Loucy (cell line): ENCODE measurements at regions not wholly inside any gene's neighbourhood (a gene's known extent, or its start where the extent isn't known, plus 50 kb on each side); places are given as distances from the start of the nearest gene placed in this dataset.

Experiments
- H2AFZ ChIP-seq: fragments of 200-600 bp; sonication (generic); 2 replicates; pipeline ENCODE4 v1.6.0; 2016; ENCODE audit warnings: antibody characterized with exemption, mild to moderate bottlenecking, low read length, moderate library complexity
- H3F3A ChIP-seq: fragments of 200-600 bp; 2 replicates; pipeline ENCODE4 v1.6.0; 2016; ENCODE audit warnings: antibody characterized with exemption, low read depth, mild to moderate bottlenecking
- H3K27me3 ChIP-seq: fragments of 200-600 bp; sonication (generic); 2 replicates; pipeline ENCODE4 v1.6.1; 2014; ENCODE audit warnings: low read length, mild to moderate bottlenecking; ENCODE audit not compliant: insufficient read depth, poor library complexity, severe bottlenecking
- H3K36me3 ChIP-seq: fragments of 200-600 bp; sonication (generic); 2 replicates; pipeline ENCODE4 v1.6.1; 2016; ENCODE audit warnings: low read length; ENCODE audit not compliant: insufficient read depth
- H3K4me1 ChIP-seq: fragments of 200-600 bp; sonication (generic); 2 replicates; pipeline ENCODE4 v1.5.1; 2014; ENCODE audit warnings: low read length, mild to moderate bottlenecking; ENCODE audit not compliant: insufficient read depth, poor library complexity, severe bottlenecking
- H3K4me2 ChIP-seq: fragments of 200-600 bp; sonication (generic); 2 replicates; pipeline ENCODE4 v1.6.0; 2014; ENCODE audit warnings: antibody characterized with exemption, low read length, low read depth, mild to moderate bottlenecking; ENCODE audit not compliant: poor library complexity, severe bottlenecking
- H3K4me3 ChIP-seq: fragments of 200-600 bp; sonication (generic); 2 replicates; pipeline ENCODE4 v1.5.1; 2014; ENCODE audit warnings: low read length, mild to moderate bottlenecking, mixed read lengths; ENCODE audit not compliant: poor library complexity, severe bottlenecking
- H3K79me2 ChIP-seq: fragments of 200-600 bp; sonication (generic); 2 replicates; pipeline ENCODE4 v1.6.1; 2014; ENCODE audit warnings: low read length; ENCODE audit not compliant: insufficient read depth
- H3K9ac ChIP-seq: fragments of 200-600 bp; sonication (generic); 2 replicates; pipeline ENCODE4 v1.6.0; 2014; ENCODE audit warnings: mild to moderate bottlenecking, low read depth, low read length, moderate library complexity; ENCODE audit not compliant: poor library complexity, severe bottlenecking
- H3K9me2 ChIP-seq: fragments of 200-600 bp; sonication (generic); replicated peaks from 2 replicates; pipeline ENCODE4 v1.6.1; 2016; ENCODE audit warnings: low read depth, low read length, mixed read lengths
- H3K9me3 ChIP-seq: fragments of 200-600 bp; sonication (generic); 2 replicates; pipeline ENCODE4 v1.6.1; 2014; ENCODE audit warnings: mild to moderate bottlenecking, antibody characterized with exemption, low read length, low read depth; ENCODE audit not compliant: insufficient read depth
- H4K20me1 ChIP-seq: fragments of 200-600 bp; sonication (generic); 2 replicates; pipeline ENCODE4 v1.6.0; 2014; ENCODE audit warnings: antibody characterized with exemption, low read length, mild to moderate bottlenecking; ENCODE audit not compliant: insufficient read depth, poor library complexity, severe bottlenecking
- EZH2phosphoT487 ChIP-seq: fragments of 200-600 bp; IDR thresholded peaks from 2 replicates; pipeline ENCODE4 v1.6.1; 2018; ENCODE audit warnings: antibody characterized with exemption, mild to moderate bottlenecking, moderate library complexity, borderline replicate concordance
- TF ChIP-seq, protein P1 (sequence below): fragments of 200-600 bp; sonication (generic); conservative IDR thresholded peaks from 2 replicates; pipeline ENCODE4 v1.5.1; 2014; ENCODE audit warnings: mild to moderate bottlenecking, antibody characterized with exemption, low read length

DNA sequence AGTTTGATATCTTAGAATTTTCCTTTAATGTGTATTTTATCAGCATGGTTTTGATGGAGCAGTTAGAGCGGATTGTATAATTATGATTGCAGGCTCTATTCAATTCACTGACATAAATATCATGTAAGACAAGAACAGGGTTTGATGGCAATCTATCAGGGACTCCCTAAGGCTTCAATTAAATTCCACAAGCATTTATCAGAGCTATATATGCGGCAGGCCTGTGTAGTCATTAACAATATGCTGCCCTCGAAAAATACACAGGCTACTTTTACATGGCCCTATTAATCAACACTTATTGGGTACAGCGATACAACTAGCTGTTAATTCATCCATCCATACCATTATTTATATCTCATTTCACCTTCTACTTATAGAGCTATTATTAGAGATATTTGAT is 358.1 kb upstream of the TPK1 start:
- H2AFZ ChIP-seq, result no peak overlapping the region
- H3F3A ChIP-seq, result no peaks in the 10 kb centered on the region
- no peak overlapping the region for H3K4me3 ChIP-seq
- H3K9me3 ChIP-seq, result no peaks in the 10 kb centered on the region
- H3K9ac ChIP-seq, result no peak overlapping the region
- H3K4me1 ChIP-seq, result no peaks in the 10 kb centered on the region
- H3K9me2 ChIP-seq, result no peaks in the 10 kb centered on the region
- no peaks in the 10 kb centered on the region for H3K27me3 ChIP-seq
- TF ChIP-seq, protein P1, sequence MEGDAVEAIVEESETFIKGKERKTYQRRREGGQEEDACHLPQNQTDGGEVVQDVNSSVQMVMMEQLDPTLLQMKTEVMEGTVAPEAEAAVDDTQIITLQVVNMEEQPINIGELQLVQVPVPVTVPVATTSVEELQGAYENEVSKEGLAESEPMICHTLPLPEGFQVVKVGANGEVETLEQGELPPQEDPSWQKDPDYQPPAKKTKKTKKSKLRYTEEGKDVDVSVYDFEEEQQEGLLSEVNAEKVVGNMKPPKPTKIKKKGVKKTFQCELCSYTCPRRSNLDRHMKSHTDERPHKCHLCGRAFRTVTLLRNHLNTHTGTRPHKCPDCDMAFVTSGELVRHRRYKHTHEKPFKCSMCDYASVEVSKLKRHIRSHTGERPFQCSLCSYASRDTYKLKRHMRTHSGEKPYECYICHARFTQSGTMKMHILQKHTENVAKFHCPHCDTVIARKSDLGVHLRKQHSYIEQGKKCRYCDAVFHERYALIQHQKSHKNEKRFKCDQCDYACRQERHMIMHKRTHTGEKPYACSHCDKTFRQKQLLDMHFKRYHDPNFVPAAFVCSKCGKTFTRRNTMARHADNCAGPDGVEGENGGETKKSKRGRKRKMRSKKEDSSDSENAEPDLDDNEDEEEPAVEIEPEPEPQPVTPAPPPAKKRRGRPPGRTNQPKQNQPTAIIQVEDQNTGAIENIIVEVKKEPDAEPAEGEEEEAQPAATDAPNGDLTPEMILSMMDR, result no peak
- TF ChIP-seq EZH2phosphoT487, result no peak
- no peak overlapping the region for H3K4me2 ChIP-seq
- no peaks in the 10 kb centered on the region for H3K79me2 ChIP-seq
- no peaks in the 10 kb centered on the region for H3K36me3 ChIP-seq
- H4K20me1 ChIP-seq, result no peaks in the 10 kb centered on the region

DNA sequence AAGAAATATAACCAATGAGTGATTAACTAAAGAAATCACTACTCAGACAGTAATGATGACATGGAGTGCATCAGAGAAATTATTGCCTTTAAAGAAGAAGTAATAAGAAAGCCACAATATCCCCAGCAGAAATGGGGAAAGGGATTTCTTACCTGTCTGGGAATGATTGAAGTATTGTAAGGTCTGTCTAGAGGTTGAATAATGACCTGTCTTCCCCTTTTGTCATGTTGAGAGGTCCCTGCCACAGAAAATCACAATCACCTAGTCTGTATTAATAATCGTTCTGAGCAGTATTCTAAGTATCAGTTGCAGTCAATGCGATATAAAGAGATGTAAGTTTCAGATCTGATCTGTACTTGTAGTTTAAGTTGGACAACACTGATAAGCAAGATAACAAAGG is 349.1 kb upstream of the TPK1 start:
- Histone ChIP-seq H3K36me3 (no peaks in the 10 kb centered on the region), H3K9me3 (no peaks in the 10 kb centered on the region), H4K20me1 (no peaks in the 10 kb centered on the region), H3K9ac (no peak overlapping the region), H3F3A (no peaks in the 10 kb centered on the region), H3K4me2 (no peak overlapping the region), H3K9me2 (no peaks in the 10 kb centered on the region), H2AFZ (no peak overlapping the region), H3K79me2 (no peaks in the 10 kb centered on the region), H3K27me3 (no peaks in the 10 kb centered on the region), H3K4me3 (no peak overlapping the region), H3K4me1 (no peaks in the 10 kb centered on the region)
- TF ChIP-seq EZH2phosphoT487, result no peak
- TF ChIP-seq, protein P1, result no peak

DNA sequence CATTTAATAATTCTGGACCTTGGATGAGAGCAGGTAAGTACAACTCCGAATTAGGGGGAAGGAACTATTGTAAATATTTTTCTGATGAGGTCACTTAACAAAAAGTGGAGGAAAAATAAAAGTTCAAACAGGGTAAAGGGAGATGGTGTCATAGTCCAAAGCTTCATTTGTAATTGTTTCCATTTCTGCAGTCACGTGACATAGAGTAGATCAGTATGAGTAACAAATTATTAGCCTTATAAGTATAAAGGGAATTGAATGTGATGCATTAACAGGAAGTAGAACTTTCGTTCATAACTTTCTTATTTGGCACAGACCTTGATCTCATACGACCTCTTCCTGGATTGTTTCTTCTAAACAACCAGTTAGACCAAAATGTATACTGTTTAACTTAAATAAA is 347.2 kb upstream of the TPK1 start:
- no peak overlapping the region for H3K4me2 ChIP-seq
- no peak overlapping the region for H2AFZ ChIP-seq
- H3K9me2 ChIP-seq, result no peaks in the 10 kb centered on the region
- H4K20me1 ChIP-seq, result no peaks in the 10 kb centered on the region
- no peaks in the 10 kb centered on the region for H3K4me1 ChIP-seq
- TF ChIP-seq, protein P1, result no peak
- TF ChIP-seq EZH2phosphoT487, result no peak
- H3K9me3 ChIP-seq, result no peaks in the 10 kb centered on the region; the same call in 1 of the 2 replicates
- no peaks in the 10 kb centered on the region for H3F3A ChIP-seq
- no peak overlapping the region for H3K9ac ChIP-seq
- H3K4me3 ChIP-seq, result no peak overlapping the region
- H3K27me3 ChIP-seq, result no peaks in the 10 kb centered on the region
- H3K36me3 ChIP-seq, result no peaks in the 10 kb centered on the region
- no peaks in the 10 kb centered on the region for H3K79me2 ChIP-seq
